ENCODE measurements at regions not wholly inside any gene's neighbourhood (a gene's known extent, or its start where the extent isn't known, plus 50 kb on each side); places are given as distances from the start of the nearest gene placed in this dataset.

DNA sequence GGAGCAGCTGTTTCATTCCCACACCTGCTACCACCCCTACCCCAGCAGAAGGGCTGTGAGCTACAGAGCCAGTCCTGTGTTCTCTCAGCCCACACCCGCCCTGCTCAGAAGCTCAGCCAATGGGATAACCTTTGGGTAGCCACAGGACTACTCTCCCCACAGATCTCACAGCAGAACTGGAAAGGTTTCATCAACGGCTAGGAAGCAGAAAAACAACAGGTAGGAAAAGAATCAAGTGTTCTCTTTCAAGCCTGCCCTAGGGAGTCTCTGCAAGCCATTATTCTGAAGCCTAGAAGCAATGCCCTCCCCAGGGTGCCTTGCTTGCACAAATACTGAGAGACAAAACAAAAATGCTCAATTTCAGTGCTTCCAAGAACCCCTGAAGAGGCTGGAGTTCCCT is 77.2 kb downstream of the TMPRSS5 start (continued):
- TF ChIP-seq, protein P1, sequence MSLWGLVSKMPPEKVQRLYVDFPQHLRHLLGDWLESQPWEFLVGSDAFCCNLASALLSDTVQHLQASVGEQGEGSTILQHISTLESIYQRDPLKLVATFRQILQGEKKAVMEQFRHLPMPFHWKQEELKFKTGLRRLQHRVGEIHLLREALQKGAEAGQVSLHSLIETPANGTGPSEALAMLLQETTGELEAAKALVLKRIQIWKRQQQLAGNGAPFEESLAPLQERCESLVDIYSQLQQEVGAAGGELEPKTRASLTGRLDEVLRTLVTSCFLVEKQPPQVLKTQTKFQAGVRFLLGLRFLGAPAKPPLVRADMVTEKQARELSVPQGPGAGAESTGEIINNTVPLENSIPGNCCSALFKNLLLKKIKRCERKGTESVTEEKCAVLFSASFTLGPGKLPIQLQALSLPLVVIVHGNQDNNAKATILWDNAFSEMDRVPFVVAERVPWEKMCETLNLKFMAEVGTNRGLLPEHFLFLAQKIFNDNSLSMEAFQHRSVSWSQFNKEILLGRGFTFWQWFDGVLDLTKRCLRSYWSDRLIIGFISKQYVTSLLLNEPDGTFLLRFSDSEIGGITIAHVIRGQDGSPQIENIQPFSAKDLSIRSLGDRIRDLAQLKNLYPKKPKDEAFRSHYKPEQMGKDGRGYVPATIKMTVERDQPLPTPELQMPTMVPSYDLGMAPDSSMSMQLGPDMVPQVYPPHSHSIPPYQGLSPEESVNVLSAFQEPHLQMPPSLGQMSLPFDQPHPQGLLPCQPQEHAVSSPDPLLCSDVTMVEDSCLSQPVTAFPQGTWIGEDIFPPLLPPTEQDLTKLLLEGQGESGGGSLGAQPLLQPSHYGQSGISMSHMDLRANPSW (CRISPR knock-in tag; conservative IDR thresholded peaks at IDR 0.05; ENCODE audit: low read depth) = no peak
- 0 out of 2 replicates have a peak, but pooled peaks have one; percentile 34 for TF ChIP-seq MYBL2 (CRISPR knock-in tag; IDR thresholded peaks at IDR 0.05)

DNA sequence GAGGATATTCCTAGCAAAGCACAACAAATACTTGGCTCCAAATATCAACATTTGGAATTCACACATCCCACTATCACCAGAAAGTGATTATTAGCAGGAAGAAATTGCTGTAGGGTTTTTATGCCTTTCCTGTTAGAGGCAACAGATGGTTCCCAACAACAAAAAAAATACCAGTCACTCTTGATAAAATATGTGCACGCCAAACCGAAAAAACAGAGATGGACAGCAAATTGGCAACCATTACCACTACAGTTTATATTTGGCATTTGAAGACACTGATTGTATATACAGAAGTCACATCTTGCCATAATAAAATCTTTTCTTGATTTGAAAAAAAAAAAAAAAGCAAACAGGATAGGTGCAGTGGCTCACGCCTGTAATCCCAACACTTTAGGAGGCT is 78.2 kb downstream of the TMPRSS5 start:
- Mint-ChIP-seq H3K4me3 (no peak overlapping the region), H3K4me1 (peaks cover 41% of the 10 kb centered on the region), H3K27ac (no peak overlapping the region), H3K27me3 (ENCODE audit: low read depth) (peaks cover 66% of the 10 kb centered on the region), H3K9me3 (no peaks in the 10 kb centered on the region), H3K36me3 (no peaks in the 10 kb centered on the region)
- DNase-seq (ENCODE audit: low spot score) (no peak), ATAC-seq (no peak)
- TF ChIP-seq CREB1 (CRISPR knock-in tag; IDR thresholded peaks at IDR 0.05) (no peak), ZNF232 (CRISPR knock-in tag; IDR thresholded peaks at IDR 0.05) (no peak), NR2C2 (CRISPR knock-in tag; IDR thresholded peaks at IDR 0.05) (no peak), ZNF416 (CRISPR knock-in tag; IDR thresholded peaks at IDR 0.05) (no peak), SMAD3 (CRISPR knock-in tag; IDR thresholded peaks at IDR 0.05; ENCODE audit: borderline replicate concordance) (no peak), RORB (CRISPR knock-in tag; IDR thresholded peaks at IDR 0.05) (no peak), GTF2I (CRISPR knock-in tag; conservative IDR thresholded peaks at IDR 0.05) (no peak), NFE2L1 (CRISPR knock-in tag; IDR thresholded peaks at IDR 0.05) (no peak), JUN (CRISPR knock-in tag; IDR thresholded peaks at IDR 0.05) (no peak), FOXK1 (CRISPR knock-in tag; IDR thresholded peaks at IDR 0.05) (no peak), JAZF1 (CRISPR knock-in tag; IDR thresholded peaks at IDR 0.05) (no peak), HMGA2 (CRISPR knock-in tag; IDR thresholded peaks at IDR 0.05) (no peak)
- TF ChIP-seq, protein P2, sequence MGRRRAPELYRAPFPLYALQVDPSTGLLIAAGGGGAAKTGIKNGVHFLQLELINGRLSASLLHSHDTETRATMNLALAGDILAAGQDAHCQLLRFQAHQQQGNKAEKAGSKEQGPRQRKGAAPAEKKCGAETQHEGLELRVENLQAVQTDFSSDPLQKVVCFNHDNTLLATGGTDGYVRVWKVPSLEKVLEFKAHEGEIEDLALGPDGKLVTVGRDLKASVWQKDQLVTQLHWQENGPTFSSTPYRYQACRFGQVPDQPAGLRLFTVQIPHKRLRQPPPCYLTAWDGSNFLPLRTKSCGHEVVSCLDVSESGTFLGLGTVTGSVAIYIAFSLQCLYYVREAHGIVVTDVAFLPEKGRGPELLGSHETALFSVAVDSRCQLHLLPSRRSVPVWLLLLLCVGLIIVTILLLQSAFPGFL (CRISPR knock-in tag; IDR thresholded peaks at IDR 0.05; ENCODE audit: borderline replicate concordance) = no peak
- TF ChIP-seq, protein P3, sequence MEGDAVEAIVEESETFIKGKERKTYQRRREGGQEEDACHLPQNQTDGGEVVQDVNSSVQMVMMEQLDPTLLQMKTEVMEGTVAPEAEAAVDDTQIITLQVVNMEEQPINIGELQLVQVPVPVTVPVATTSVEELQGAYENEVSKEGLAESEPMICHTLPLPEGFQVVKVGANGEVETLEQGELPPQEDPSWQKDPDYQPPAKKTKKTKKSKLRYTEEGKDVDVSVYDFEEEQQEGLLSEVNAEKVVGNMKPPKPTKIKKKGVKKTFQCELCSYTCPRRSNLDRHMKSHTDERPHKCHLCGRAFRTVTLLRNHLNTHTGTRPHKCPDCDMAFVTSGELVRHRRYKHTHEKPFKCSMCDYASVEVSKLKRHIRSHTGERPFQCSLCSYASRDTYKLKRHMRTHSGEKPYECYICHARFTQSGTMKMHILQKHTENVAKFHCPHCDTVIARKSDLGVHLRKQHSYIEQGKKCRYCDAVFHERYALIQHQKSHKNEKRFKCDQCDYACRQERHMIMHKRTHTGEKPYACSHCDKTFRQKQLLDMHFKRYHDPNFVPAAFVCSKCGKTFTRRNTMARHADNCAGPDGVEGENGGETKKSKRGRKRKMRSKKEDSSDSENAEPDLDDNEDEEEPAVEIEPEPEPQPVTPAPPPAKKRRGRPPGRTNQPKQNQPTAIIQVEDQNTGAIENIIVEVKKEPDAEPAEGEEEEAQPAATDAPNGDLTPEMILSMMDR (IDR thresholded peaks at IDR 0.05) = no peak
- TF ChIP-seq, protein P4, sequence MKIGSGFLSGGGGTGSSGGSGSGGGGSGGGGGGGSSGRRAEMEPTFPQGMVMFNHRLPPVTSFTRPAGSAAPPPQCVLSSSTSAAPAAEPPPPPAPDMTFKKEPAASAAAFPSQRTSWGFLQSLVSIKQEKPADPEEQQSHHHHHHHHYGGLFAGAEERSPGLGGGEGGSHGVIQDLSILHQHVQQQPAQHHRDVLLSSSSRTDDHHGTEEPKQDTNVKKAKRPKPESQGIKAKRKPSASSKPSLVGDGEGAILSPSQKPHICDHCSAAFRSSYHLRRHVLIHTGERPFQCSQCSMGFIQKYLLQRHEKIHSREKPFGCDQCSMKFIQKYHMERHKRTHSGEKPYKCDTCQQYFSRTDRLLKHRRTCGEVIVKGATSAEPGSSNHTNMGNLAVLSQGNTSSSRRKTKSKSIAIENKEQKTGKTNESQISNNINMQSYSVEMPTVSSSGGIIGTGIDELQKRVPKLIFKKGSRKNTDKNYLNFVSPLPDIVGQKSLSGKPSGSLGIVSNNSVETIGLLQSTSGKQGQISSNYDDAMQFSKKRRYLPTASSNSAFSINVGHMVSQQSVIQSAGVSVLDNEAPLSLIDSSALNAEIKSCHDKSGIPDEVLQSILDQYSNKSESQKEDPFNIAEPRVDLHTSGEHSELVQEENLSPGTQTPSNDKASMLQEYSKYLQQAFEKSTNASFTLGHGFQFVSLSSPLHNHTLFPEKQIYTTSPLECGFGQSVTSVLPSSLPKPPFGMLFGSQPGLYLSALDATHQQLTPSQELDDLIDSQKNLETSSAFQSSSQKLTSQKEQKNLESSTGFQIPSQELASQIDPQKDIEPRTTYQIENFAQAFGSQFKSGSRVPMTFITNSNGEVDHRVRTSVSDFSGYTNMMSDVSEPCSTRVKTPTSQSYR (CRISPR knock-in tag; IDR thresholded peaks at IDR 0.05) = no peak
- TF ChIP-seq, protein P5, sequence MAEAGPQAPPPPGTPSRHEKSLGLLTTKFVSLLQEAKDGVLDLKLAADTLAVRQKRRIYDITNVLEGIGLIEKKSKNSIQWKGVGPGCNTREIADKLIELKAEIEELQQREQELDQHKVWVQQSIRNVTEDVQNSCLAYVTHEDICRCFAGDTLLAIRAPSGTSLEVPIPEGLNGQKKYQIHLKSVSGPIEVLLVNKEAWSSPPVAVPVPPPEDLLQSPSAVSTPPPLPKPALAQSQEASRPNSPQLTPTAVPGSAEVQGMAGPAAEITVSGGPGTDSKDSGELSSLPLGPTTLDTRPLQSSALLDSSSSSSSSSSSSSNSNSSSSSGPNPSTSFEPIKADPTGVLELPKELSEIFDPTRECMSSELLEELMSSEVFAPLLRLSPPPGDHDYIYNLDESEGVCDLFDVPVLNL (CRISPR knock-in tag; IDR thresholded peaks at IDR 0.05; ENCODE audit: borderline replicate concordance, low read depth) = no peak
- TF ChIP-seq, protein P6, sequence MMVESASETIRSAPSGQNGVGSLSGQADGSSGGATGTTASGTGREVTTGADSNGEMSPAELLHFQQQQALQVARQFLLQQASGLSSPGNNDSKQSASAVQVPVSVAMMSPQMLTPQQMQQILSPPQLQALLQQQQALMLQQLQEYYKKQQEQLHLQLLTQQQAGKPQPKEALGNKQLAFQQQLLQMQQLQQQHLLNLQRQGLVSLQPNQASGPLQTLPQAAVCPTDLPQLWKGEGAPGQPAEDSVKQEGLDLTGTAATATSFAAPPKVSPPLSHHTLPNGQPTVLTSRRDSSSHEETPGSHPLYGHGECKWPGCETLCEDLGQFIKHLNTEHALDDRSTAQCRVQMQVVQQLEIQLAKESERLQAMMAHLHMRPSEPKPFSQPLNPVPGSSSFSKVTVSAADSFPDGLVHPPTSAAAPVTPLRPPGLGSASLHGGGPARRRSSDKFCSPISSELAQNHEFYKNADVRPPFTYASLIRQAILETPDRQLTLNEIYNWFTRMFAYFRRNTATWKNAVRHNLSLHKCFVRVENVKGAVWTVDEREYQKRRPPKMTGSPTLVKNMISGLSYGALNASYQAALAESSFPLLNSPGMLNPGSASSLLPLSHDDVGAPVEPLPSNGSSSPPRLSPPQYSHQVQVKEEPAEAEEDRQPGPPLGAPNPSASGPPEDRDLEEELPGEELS (CRISPR knock-in tag; IDR thresholded peaks at IDR 0.05) = no peak
- TF ChIP-seq, protein P7, sequence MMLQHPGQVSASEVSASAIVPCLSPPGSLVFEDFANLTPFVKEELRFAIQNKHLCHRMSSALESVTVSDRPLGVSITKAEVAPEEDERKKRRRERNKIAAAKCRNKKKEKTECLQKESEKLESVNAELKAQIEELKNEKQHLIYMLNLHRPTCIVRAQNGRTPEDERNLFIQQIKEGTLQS (CRISPR knock-in tag; conservative IDR thresholded peaks at IDR 0.05) = no peak
- TF ChIP-seq, protein P8, sequence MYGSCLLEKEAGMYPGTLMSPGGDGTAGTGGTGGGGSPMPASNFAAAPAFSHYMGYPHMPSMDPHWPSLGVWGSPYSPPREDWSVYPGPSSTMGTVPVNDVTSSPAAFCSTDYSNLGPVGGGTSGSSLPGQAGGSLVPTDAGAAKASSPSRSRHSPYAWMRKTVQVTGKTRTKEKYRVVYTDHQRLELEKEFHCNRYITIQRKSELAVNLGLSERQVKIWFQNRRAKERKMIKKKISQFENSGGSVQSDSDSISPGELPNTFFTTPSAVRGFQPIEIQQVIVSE (CRISPR knock-in tag; IDR thresholded peaks at IDR 0.05; ENCODE audit: borderline replicate concordance) = no peak
- TF ChIP-seq, protein P9, sequence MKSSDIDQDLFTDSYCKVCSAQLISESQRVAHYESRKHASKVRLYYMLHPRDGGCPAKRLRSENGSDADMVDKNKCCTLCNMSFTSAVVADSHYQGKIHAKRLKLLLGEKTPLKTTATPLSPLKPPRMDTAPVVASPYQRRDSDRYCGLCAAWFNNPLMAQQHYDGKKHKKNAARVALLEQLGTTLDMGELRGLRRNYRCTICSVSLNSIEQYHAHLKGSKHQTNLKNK (CRISPR knock-in tag; IDR thresholded peaks at IDR 0.05) = no peak
- POLR2A ChIA-PET = no interaction called here
- CTCF ChIA-PET = no interaction called here
